ENCODE measurements at regions not wholly inside any gene's neighbourhood (a gene's known extent, or its start where the extent isn't known, plus 50 kb on each side); places are given as distances from the start of the nearest gene placed in this dataset.

DNA sequence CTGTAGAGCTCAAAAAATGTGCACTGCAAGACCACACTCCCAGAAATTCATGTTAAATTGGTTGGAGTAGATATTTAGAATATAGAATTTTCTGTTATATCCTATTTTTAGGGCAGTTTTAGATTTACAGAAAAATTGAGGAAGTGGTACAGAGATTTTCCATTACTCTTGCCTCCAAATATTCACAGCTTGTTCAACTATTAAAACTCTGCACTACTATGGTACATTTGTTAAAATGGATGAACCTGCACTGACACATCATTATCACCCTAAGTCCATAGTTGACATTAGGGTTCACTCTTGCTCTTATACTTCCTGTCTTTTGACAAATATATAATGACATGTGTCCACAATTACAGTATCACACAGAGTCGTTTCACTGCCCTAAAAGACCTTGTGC, 1724.5 kb downstream of the C4orf33 start:
- no peak for DNase-seq (ENCODE audit: extremely low read depth in 1 of 4, low spot score in 3 of 4)
- no peak for FAIRE-seq
- ChIA-PET POLR2A (no interaction called here), CTCF (ENCODE audit: low intra/inter-chr PET ratio) (no interaction called here)
- Histone ChIP-seq H3K9ac (ENCODE audit: insufficient read depth in 1 of 2, low read depth in 2 of 2, low read length in 2 of 2) (no peak overlapping the region), H3K4me1 (replicated peaks in 1 of 2; ENCODE audit: control insufficient read depth in 2 of 2, insufficient read depth in 2 of 2, low read length in 2 of 2) (no peaks in the 10 kb centered on the region), H4K20me1 (replicated peaks; ENCODE audit: control insufficient read depth, insufficient read depth, low read length) (no peaks in the 10 kb centered on the region), H3K79me2 (ENCODE audit: control insufficient read depth, insufficient read depth, low read length) (no peaks in the 10 kb centered on the region), H2AFZ (ENCODE audit: low read depth, low read length) (no peak overlapping the region), H3K27ac (ENCODE audit: extremely low read depth, low read depth, low read length) (no peak overlapping the region), H3K27me3 (ENCODE audit: control insufficient read depth in 2 of 2, insufficient read depth in 2 of 2, low read length in 2 of 2) (no peaks in the 10 kb centered on the region), H3K36me3 (ENCODE audit: control insufficient read depth, insufficient read depth, low read length) (no peaks in the 10 kb centered on the region), H3K4me2 (ENCODE audit: insufficient read depth, low read length) (no peak overlapping the region), H3K9me1 (ENCODE audit: control insufficient read depth, insufficient read depth, low read length) (no peaks in the 10 kb centered on the region), H3K4me3 (no peak overlapping the region), H3K9me3 (replicated peaks; ENCODE audit: control insufficient read depth, insufficient read depth, low read depth, low read length) (no peaks in the 10 kb centered on the region)
- intact Hi-C loops (cut with micrococcal nuclease): no loop called here
- 0% methylated on average over 1 of the region's 1 CpG for WGBS (ENCODE audit: insufficient coverage, low coverage, missing lambda C conversion rate)
- BruUV-seq (replicated peaks): no TSS peak
- in situ Hi-C loops (cut with MboI): no loop called here
- no peak for ATAC-seq
- TF ChIP-seq RBM22 (IDR thresholded peaks at IDR 0.05; ENCODE audit: low read depth, low read length, poor library complexity, severe bottlenecking) (no peak), EWSR1 (IDR thresholded peaks at IDR 0.05; ENCODE audit: borderline replicate concordance, low read depth, partially characterized antibody) (no peak), HNRNPLL (IDR thresholded peaks at IDR 0.05; ENCODE audit: low read depth, low read length, poor library complexity, severe bottlenecking) (no peak), ZKSCAN1 (IDR thresholded peaks at IDR 0.05; ENCODE audit: low read depth, low read length) (no peak)
- TF ChIP-seq, protein P1, sequence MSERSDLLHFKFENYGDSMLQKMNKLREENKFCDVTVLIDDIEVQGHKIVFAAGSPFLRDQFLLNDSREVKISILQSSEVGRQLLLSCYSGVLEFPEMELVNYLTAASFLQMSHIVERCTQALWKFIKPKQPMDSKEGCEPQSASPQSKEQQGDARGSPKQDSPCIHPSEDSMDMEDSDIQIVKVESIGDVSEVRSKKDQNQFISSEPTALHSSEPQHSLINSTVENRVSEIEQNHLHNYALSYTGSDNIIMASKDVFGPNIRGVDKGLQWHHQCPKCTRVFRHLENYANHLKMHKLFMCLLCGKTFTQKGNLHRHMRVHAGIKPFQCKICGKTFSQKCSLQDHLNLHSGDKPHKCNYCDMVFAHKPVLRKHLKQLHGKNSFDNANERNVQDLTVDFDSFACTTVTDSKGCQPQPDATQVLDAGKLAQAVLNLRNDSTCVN (CRISPR knock-in tag; IDR thresholded peaks at IDR 0.05): no peak
- TF ChIP-seq, protein P2, sequence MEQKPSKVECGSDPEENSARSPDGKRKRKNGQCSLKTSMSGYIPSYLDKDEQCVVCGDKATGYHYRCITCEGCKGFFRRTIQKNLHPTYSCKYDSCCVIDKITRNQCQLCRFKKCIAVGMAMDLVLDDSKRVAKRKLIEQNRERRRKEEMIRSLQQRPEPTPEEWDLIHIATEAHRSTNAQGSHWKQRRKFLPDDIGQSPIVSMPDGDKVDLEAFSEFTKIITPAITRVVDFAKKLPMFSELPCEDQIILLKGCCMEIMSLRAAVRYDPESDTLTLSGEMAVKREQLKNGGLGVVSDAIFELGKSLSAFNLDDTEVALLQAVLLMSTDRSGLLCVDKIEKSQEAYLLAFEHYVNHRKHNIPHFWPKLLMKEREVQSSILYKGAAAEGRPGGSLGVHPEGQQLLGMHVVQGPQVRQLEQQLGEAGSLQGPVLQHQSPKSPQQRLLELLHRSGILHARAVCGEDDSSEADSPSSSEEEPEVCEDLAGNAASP (IDR thresholded peaks at IDR 0.05): no peak
